ENCODE measurements at regions not wholly inside any gene's neighbourhood (a gene's known extent, or its start where the extent isn't known, plus 50 kb on each side); places are given as distances from the start of the nearest gene placed in this dataset.
"Not testable (repeated sequence)": the region's sequence is repeated elsewhere in the genome, so short reads cannot be mapped to it uniquely, and the experiment has no call there.

- DNase-seq = no peak
Observed at GRCh38 chr7:12893292-12893691, 205.9 kb downstream of the ARL4A start.

- DNase-seq = no peak
Observed at GRCh38 chr7:12895296-12895695, 207.9 kb downstream of the ARL4A start.

- no peak for DNase-seq
Observed at GRCh38 chr7:12896316-12896715, 208.9 kb downstream of the ARL4A start.

GRCh38 chr7:12898004-12898403 lies 210.6 kb downstream of the ARL4A start:
- DNase-seq = no peak

- no peak for DNase-seq
Observed at GRCh38 chr7:12898620-12899019, 211.2 kb downstream of the ARL4A start.

GRCh38 chr7:12905671-12906070 lies 218.2 kb downstream of the ARL4A start:
- DNase-seq = no peak

- no peak for DNase-seq
Observed at GRCh38 chr7:12907774-12908173, 220.3 kb downstream of the ARL4A start.

- DNase-seq = no peak
Observed at GRCh38 chr7:12909483-12909882, 222.1 kb downstream of the ARL4A start.

GRCh38 chr7:12911053-12911452 lies 223.6 kb downstream of the ARL4A start:
- DNase-seq = no peak

GRCh38 chr7:12913002-12913401 lies 225.6 kb downstream of the ARL4A start:
- no peak for DNase-seq

- DNase-seq = no peak
Observed at GRCh38 chr7:12917801-12918200, 230.4 kb downstream of the ARL4A start.

GRCh38 chr7:12921751-12922345 lies 234.4 kb downstream of the ARL4A start:
- no peak for DNase-seq

- DNase-seq = no peak
Observed at GRCh38 chr7:12923971-12924370, 236.5 kb downstream of the ARL4A start.

GRCh38 chr7:12926206-12926605 lies 238.8 kb downstream of the ARL4A start:
- DNase-seq = no peak

GRCh38 chr7:12927635-12928434 lies 240.4 kb downstream of the ARL4A start:
- no peak for DNase-seq

- DNase-seq = no peak
Observed at GRCh38 chr7:12929476-12930140, 242.2 kb downstream of the ARL4A start.

- DNase-seq = no peak
Observed at GRCh38 chr7:12930534-12930933, 243.1 kb downstream of the ARL4A start.

- DNase-seq = not testable (repeated sequence)
Observed at GRCh38 chr7:12931465-12931864, 244.0 kb downstream of the ARL4A start.

- DNase-seq = no peak
Observed at GRCh38 chr7:12939694-12940093, 252.3 kb downstream of the ARL4A start.

GRCh38 chr7:12941512-12941911 lies 254.1 kb downstream of the ARL4A start:
- DNase-seq = no peak

- DNase-seq = no peak
Observed at GRCh38 chr7:12942609-12943008, 255.2 kb downstream of the ARL4A start.

- DNase-seq = no peak
Observed at GRCh38 chr7:12943781-12944180, 256.3 kb downstream of the ARL4A start.

- no peak for DNase-seq
Observed at GRCh38 chr7:12945901-12946300, 258.5 kb downstream of the ARL4A start.

- no peak for DNase-seq
Observed at GRCh38 chr7:12947465-12947864, 260.0 kb downstream of the ARL4A start.

All from NCI-H1436 (cell line).